ENCODE measurements at regions not wholly inside any gene's neighbourhood (a gene's known extent, or its start where the extent isn't known, plus 50 kb on each side); places are given as distances from the start of the nearest gene placed in this dataset.

GRCh38 chr15:88309363-88309762 is 52.8 kb upstream of the NTRK3 start:
- no peaks in the 10 kb centered on the region for H3K4me1 Mint-ChIP-seq
- H3K27ac Mint-ChIP-seq: no peak overlapping the region
- no peak for TF ChIP-seq CTCF (IDR thresholded peaks at IDR 0.05; ENCODE audit: unreplicated experiment in 3 of 3)
- no peak overlapping the region for H3K4me3 Mint-ChIP-seq
- H3K36me3 Mint-ChIP-seq (ENCODE audit: low read depth): no peaks in the 10 kb centered on the region
- peaks cover 40% of the 10 kb centered on the region for H3K27me3 Mint-ChIP-seq (ENCODE audit: low read depth)
- H3K9me3 Mint-ChIP-seq: peaks cover 3% of the 10 kb centered on the region

- TF ChIP-seq CTCF (IDR thresholded peaks at IDR 0.05; ENCODE audit: unreplicated experiment in 3 of 3): no peak
- no peaks in the 10 kb centered on the region for H3K36me3 Mint-ChIP-seq (ENCODE audit: low read depth)
- H3K9me3 Mint-ChIP-seq: no peaks in the 10 kb centered on the region
- no peaks in the 10 kb centered on the region for H3K4me1 Mint-ChIP-seq
- no peak overlapping the region for H3K4me3 Mint-ChIP-seq
- peaks cover 23% of the 10 kb centered on the region for H3K27me3 Mint-ChIP-seq (ENCODE audit: low read depth)
- no peak overlapping the region for H3K27ac Mint-ChIP-seq
These were observed 50.8 kb upstream of the NTRK3 start for GRCh38 chr15:88307344-88307743.

Measured in nephron (organoid).